H1 (cell line): ENCODE measurements at regions not wholly inside any gene's neighbourhood (a gene's known extent, or its start where the extent isn't known, plus 50 kb on each side); places are given as distances from the start of the nearest gene placed in this dataset.
A peak's percentile ranks its signal among the peaks of the same experiment; 100 is the strongest.

Experiments used
- CTCF ChIA-PET: fragments of 300-600 bp; sonication (Branson Sonifier 250); formaldehyde crosslinking; loops from one replicate; lab custom pipeline; 2021; ENCODE audit not compliant: partially characterized antibody; lab: Charles Lee
- POLR2A ChIA-PET: fragments of 300-600 bp; sonication (Branson Sonifier 250); formaldehyde crosslinking; loops from one replicate; lab custom pipeline; 2021; ENCODE audit warnings: inconsistent platforms; ENCODE audit not compliant: partially characterized antibody; lab: Charles Lee
- DNase-seq, 2 experiments: peaks; one replicate each; pipeline versions ENCODE4 v3.0.0 to v3.0.0-alpha.2; 2010 to 2022; ENCODE audit warnings: low spot score in 2 of 2, low read depth in 1 of 2, mixed read lengths in 1 of 2
- FAIRE-seq: peaks from 2 replicates; lab custom pipeline; 2011; peaks lifted over from hg19 to GRCh38; lab: Jason Lieb, UNC
- H2AFZ ChIP-seq: 2 replicates; pipeline ENCODE4 v1.8.1; 2012; ENCODE audit warnings: low read length, inconsistent platforms
- H2AK5ac ChIP-seq: 2 replicates; pipeline ENCODE4 v1.6.1; 2013; ENCODE audit warnings: low read depth, low read length
- H2BK120ac ChIP-seq: replicated peaks from 2 replicates; pipeline ENCODE3; 2013; ENCODE audit warnings: low read depth, low read length, inconsistent platforms
- H2BK12ac ChIP-seq: 2 replicates; pipeline ENCODE4 v1.6.1; 2013; ENCODE audit warnings: low read depth, low read length
- H2BK15ac ChIP-seq: 2 replicates; pipeline ENCODE4 v1.6.1; 2013; ENCODE audit warnings: low read length
- H2BK20ac ChIP-seq: 2 replicates; pipeline ENCODE4 v1.6.1; 2013; ENCODE audit warnings: low read length
- H2BK5ac ChIP-seq: 2 replicates; pipeline ENCODE4 v1.6.1; 2013; ENCODE audit warnings: low read depth, low read length
- H3K14ac ChIP-seq: 2 replicates; pipeline ENCODE4 v1.6.1; 2013; ENCODE audit warnings: inconsistent platforms; ENCODE audit not compliant: insufficient read length
- H3K18ac ChIP-seq: 2 replicates; pipeline ENCODE4 v1.6.1; 2013; ENCODE audit warnings: low read length; ENCODE audit errors: extremely low read depth
- H3K23ac ChIP-seq: 2 replicates; pipeline ENCODE4 v1.6.1; 2013; ENCODE audit warnings: inconsistent platforms; ENCODE audit not compliant: insufficient read length
- H3K23me2 ChIP-seq: 2 replicates; pipeline ENCODE4 v1.6.1; 2013; ENCODE audit warnings: low read depth, low read length
- H3K27ac ChIP-seq: 2 replicates; pipeline ENCODE4 v1.6.1; 2011; ENCODE audit warnings: low read depth, low read length, inconsistent platforms
- H3K27me3 ChIP-seq, 4 experiments: replicated peaks in 1 of 4; 1 replicate in 1 of 4; 2 replicates in 3 of 4; pipeline versions ENCODE4 v1.6.1 to v1.8.1; 2011 to 2013; ENCODE audit warnings: low read length in 3 of 4, mild to moderate bottlenecking in 3 of 4, inconsistent platforms in 2 of 4, mixed read lengths in 2 of 4, moderate library complexity in 1 of 4; ENCODE audit not compliant: control insufficient read depth in 3 of 4, insufficient read depth in 3 of 4; ENCODE audit errors: extremely low read depth in 1 of 4
- H3K36me3 ChIP-seq, 4 experiments: 2 replicates each; pipeline versions ENCODE4 v1.6.1 to v1.8.1; 2011 to 2013; ENCODE audit warnings: mild to moderate bottlenecking in 4 of 4, low read length in 3 of 4, moderate library complexity in 2 of 4, control low read depth in 1 of 4, inconsistent platforms in 1 of 4; ENCODE audit not compliant: insufficient read depth in 4 of 4, control insufficient read depth in 2 of 4
- H3K4ac ChIP-seq: replicated peaks from 2 replicates; pipeline ENCODE3; 2013; ENCODE audit warnings: low read length, low read depth, mixed read lengths, inconsistent platforms; ENCODE audit not compliant: insufficient read length
- H3K4me1 ChIP-seq, 4 experiments: replicated peaks in 1 of 4; 1 replicate in 1 of 4; 2 replicates in 3 of 4; pipeline versions ENCODE4 v1.6.1 to v1.8.1; 2011 to 2013; ENCODE audit warnings: low read length in 3 of 4, inconsistent platforms in 2 of 4, mixed read lengths in 1 of 4; ENCODE audit not compliant: insufficient read depth in 4 of 4, control insufficient read depth in 3 of 4
- H3K4me2 ChIP-seq, 2 experiments: 2 replicates each; pipeline versions ENCODE4 v1.6.1 to v1.8.1; 2011 to 2013; ENCODE audit warnings: low read depth in 2 of 2, low read length in 2 of 2, control low read depth in 1 of 2, inconsistent platforms in 1 of 2, mild to moderate bottlenecking in 1 of 2; ENCODE audit not compliant: insufficient read depth in 1 of 2
- H3K4me3 ChIP-seq, 4 experiments: fragments of 200-600, 300-600 bp in 1 of 4; sonication (generic), shearing (Covaris generic), sonication (Bioruptor Twin) in 1 of 4; 2 replicates each; pipeline versions ENCODE4 v1.5.1 to v1.8.1; 2011 to 2016; ENCODE audit warnings: low read length in 4 of 4, low read depth in 3 of 4, control low read depth in 2 of 4, inconsistent platforms in 2 of 4, mild to moderate bottlenecking in 2 of 4, mixed read lengths in 1 of 4, moderate library complexity in 1 of 4; ENCODE audit not compliant: insufficient read depth in 2 of 4; ENCODE audit errors: extremely low read depth in 1 of 4
- H3K56ac ChIP-seq: replicated peaks from 2 replicates; pipeline ENCODE3; 2013; ENCODE audit warnings: low read depth, mild to moderate bottlenecking, mixed read lengths, low read length, inconsistent platforms; ENCODE audit not compliant: insufficient read length
- H3K79me1 ChIP-seq: 2 replicates; pipeline ENCODE4 v1.6.1; 2013; ENCODE audit warnings: low read depth, low read length, control low read depth
- H3K79me2 ChIP-seq, 2 experiments: 2 replicates each; pipeline versions ENCODE4 v1.6.1 to v1.8.1; 2012 to 2013; ENCODE audit warnings: low read length in 2 of 2, mild to moderate bottlenecking in 2 of 2, inconsistent platforms in 1 of 2; ENCODE audit not compliant: insufficient read depth in 2 of 2, control insufficient read depth in 1 of 2
- H3K9ac ChIP-seq, 4 experiments: replicated peaks in 1 of 4; 1 replicate in 1 of 4; 2 replicates in 3 of 4; pipeline versions ENCODE4 v1.6.1 to v1.8.1; 2011 to 2013; ENCODE audit warnings: low read depth in 3 of 4, low read length in 3 of 4, control low read depth in 2 of 4, mild to moderate bottlenecking in 2 of 4, moderate library complexity in 2 of 4, inconsistent platforms in 1 of 4; ENCODE audit errors: extremely low read depth in 1 of 4
- H3K9me3 ChIP-seq, 2 experiments: 2 replicates each; pipeline versions ENCODE4 v1.6.1 to v1.8.1; 2012 to 2013; ENCODE audit warnings: mild to moderate bottlenecking in 2 of 2, moderate library complexity in 2 of 2, control low read depth in 1 of 2, inconsistent platforms in 1 of 2, low read depth in 1 of 2, low read length in 1 of 2, mixed read lengths in 1 of 2; ENCODE audit not compliant: insufficient read depth in 2 of 2
- H4K20me1 ChIP-seq, 2 experiments: replicated peaks in 1 of 2; 2 replicates each; pipeline versions ENCODE3 to v1.8.1; 2011 to 2013; ENCODE audit warnings: inconsistent platforms in 2 of 2, low read length in 2 of 2, mild to moderate bottlenecking in 1 of 2; ENCODE audit not compliant: insufficient read depth in 2 of 2, control insufficient read depth in 1 of 2
- H4K5ac ChIP-seq: 2 replicates; pipeline ENCODE4 v1.6.1; 2013; ENCODE audit warnings: low read length, low read depth, mixed read lengths, inconsistent platforms; ENCODE audit not compliant: insufficient read length
- H4K8ac ChIP-seq: 2 replicates; pipeline ENCODE4 v1.8.0; 2013; ENCODE audit warnings: mild to moderate bottlenecking, moderate library complexity, low read length, inconsistent platforms; ENCODE audit not compliant: insufficient read depth; ENCODE audit errors: extremely low read depth
- H4K91ac ChIP-seq: replicated peaks from 2 replicates; pipeline ENCODE3; 2013; ENCODE audit warnings: low read length, mixed read lengths, inconsistent platforms; ENCODE audit not compliant: insufficient read length
- ASH2L ChIP-seq: fragments of 200-600, 300-600 bp; sonication (generic); IDR thresholded peaks from one replicate; pipeline ENCODE4 v1.7.1; 2017; ENCODE audit warnings: low read length
- BACH1 ChIP-seq: IDR thresholded peaks from 2 replicates; pipeline ENCODE4 v1.6.1; 2012; ENCODE audit warnings: low read length, improper control_type of control experiment
- CEBPB ChIP-seq: IDR thresholded peaks from 2 replicates; pipeline ENCODE4 v1.6.1; 2012; ENCODE audit warnings: low read depth, low read length
- FOSL1 ChIP-seq: IDR thresholded peaks from 2 replicates; pipeline ENCODE4 v1.6.1; 2011; ENCODE audit warnings: mild to moderate bottlenecking, low read depth, low read length, moderate library complexity; ENCODE audit not compliant: insufficient read depth
- MAFK ChIP-seq: IDR thresholded peaks from 2 replicates; pipeline ENCODE4 v1.6.1; 2012; ENCODE audit warnings: low read depth, mild to moderate bottlenecking, improper control_type of control experiment, low read length
- MAX ChIP-seq: IDR thresholded peaks from 2 replicates; pipeline ENCODE4 v1.6.1; 2012; ENCODE audit warnings: inconsistent platforms
- POLR2AphosphoS5 ChIP-seq: IDR thresholded peaks from 2 replicates; pipeline ENCODE4 v1.6.1; 2011; ENCODE audit warnings: low read depth, low read length
- RAD21 ChIP-seq, 2 experiments: IDR thresholded peaks in 1 of 2; conservative IDR thresholded peaks in 1 of 2; 2 replicates each; pipeline ENCODE4 v1.6.1; 2011; ENCODE audit warnings: low read depth in 2 of 2, low read length in 2 of 2, improper control_type of control experiment in 1 of 2, inconsistent platforms in 1 of 2, mild to moderate bottlenecking in 1 of 2, moderate library complexity in 1 of 2
- SIN3A ChIP-seq, 2 experiments: IDR thresholded peaks in 1 of 2; conservative IDR thresholded peaks in 1 of 2; 2 replicates each; pipeline ENCODE4 v1.6.1; 2011 to 2012; ENCODE audit warnings: low read length in 2 of 2, improper control_type of control experiment in 1 of 2, low read depth in 1 of 2, mild to moderate bottlenecking in 1 of 2
- SP4 ChIP-seq: IDR thresholded peaks from 2 replicates; pipeline ENCODE4 v1.6.1; 2012; ENCODE audit warnings: low read length, inconsistent platforms
- SUZ12 ChIP-seq: fragments of 200-600 bp; sonication (generic); IDR thresholded peaks from 2 replicates; pipeline ENCODE4 v1.6.1; 2012; ENCODE audit warnings: mild to moderate bottlenecking, inconsistent platforms, low read length, moderate library complexity, mixed read lengths
- ZNF274 ChIP-seq: IDR thresholded peaks from 2 replicates; pipeline ENCODE4 v1.7.0; 2012; ENCODE audit warnings: low read length, borderline replicate concordance; ENCODE audit errors: extremely low read depth
- WGBS, 2 experiments: shearing (Covaris generic) in 1 of 2; methylation state at CpG; one replicate each; pipeline versions ENCODE4 v1.1.6 to v1.1.7; 2013 to 2015; ENCODE audit warnings: low lambda C conversion rate in 2 of 2, mixed read lengths in 2 of 2, inconsistent platforms in 1 of 2, low coverage in 1 of 2, missing lambda C conversion rate in 1 of 2; ENCODE audit not compliant: insufficient replicate concordance in 2 of 2, insufficient coverage in 1 of 2, insufficient read length in 1 of 2; ENCODE audit errors: extremely low coverage in 1 of 2, missing lambda C conversion rate in 1 of 2; 5-methylcytosine and 5-hydroxymethylcytosine counted together
- TF ChIP-seq, protein P1 (sequence below): IDR thresholded peaks from 2 replicates; pipeline ENCODE4 v1.6.1; 2011; ENCODE audit warnings: low read depth, mild to moderate bottlenecking, low read length; ENCODE audit not compliant: insufficient read depth

GRCh38 chr11:103601225-103601846 is 435.1 kb upstream of the DDI1 start:
- POLR2A ChIA-PET, result no interaction called here
- no peak overlapping the region for H3K9ac ChIP-seq
- H3K23me2 ChIP-seq, result no peaks in the 10 kb centered on the region
- H2BK15ac ChIP-seq, result no peak overlapping the region
- H3K9me3 ChIP-seq, result no peaks in the 10 kb centered on the region
- peak in 1 of 2 experiments; percentile 59 for DNase-seq
- H3K27ac ChIP-seq, result no peak overlapping the region
- no peak overlapping the region for H2BK5ac ChIP-seq
- H2AFZ ChIP-seq, result no peak overlapping the region
- no peaks in the 10 kb centered on the region for H3K4me1 ChIP-seq
- no peak overlapping the region for H3K4ac ChIP-seq
- no peaks in the 10 kb centered on the region for H4K20me1 ChIP-seq
- peak; percentile 87 for FAIRE-seq
- no peak overlapping the region for H3K4me3 ChIP-seq
- H2BK120ac ChIP-seq, result no peak overlapping the region
- WGBS, 2 experiments, result 65% methylated on average over 3 of the region's 3 CpGs; no CpG with 5 or more reads in 1 of the 2 experiments
- H4K8ac ChIP-seq, result no peak overlapping the region
- no peak overlapping the region for H2BK20ac ChIP-seq
- H2BK12ac ChIP-seq, result no peak overlapping the region
- H3K79me1 ChIP-seq, result no peaks in the 10 kb centered on the region
- H4K91ac ChIP-seq, result no peak overlapping the region
- no peaks in the 10 kb centered on the region for H3K79me2 ChIP-seq
- H3K18ac ChIP-seq, result no peak overlapping the region
- no peak overlapping the region for H4K5ac ChIP-seq
- CTCF ChIA-PET, result interaction anchor here (0.7 to 5.1 kb wide), 43 partner anchors 8 to 391 kb away, joined by 3 to 27 read pairs (median 4); no protein-coding TSS in a partner anchor
- H2AK5ac ChIP-seq, result no peak overlapping the region
- no peaks in the 10 kb centered on the region for H3K27me3 ChIP-seq
- H3K4me2 ChIP-seq, result no peak overlapping the region
- H3K36me3 ChIP-seq, result no peaks in the 10 kb centered on the region
- no peak overlapping the region for H3K14ac ChIP-seq
- no peak overlapping the region for H3K23ac ChIP-seq
- H3K56ac ChIP-seq, result no peak overlapping the region
- TF ChIP-seq MAX, result no peak
- TF ChIP-seq POLR2AphosphoS5, result no peak
- TF ChIP-seq SUZ12, result no peak
- no peak for TF ChIP-seq FOSL1
- TF ChIP-seq SP4, result no peak
- no peak for TF ChIP-seq ASH2L
- TF ChIP-seq CEBPB, result peak; percentile 50; the same call in 1 of the 2 replicates
- TF ChIP-seq, protein P1, sequence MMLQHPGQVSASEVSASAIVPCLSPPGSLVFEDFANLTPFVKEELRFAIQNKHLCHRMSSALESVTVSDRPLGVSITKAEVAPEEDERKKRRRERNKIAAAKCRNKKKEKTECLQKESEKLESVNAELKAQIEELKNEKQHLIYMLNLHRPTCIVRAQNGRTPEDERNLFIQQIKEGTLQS, result no peak
- no peak for TF ChIP-seq BACH1
- peak; percentile 93 to 94 for TF ChIP-seq RAD21 (IDR thresholded peaks at IDR 0.05 in 1 of 2, conservative IDR thresholded peaks at IDR 0.05 in 1 of 2; ENCODE audit: low read depth in 2 of 2, low read length in 2 of 2)
- TF ChIP-seq SIN3A (conservative IDR thresholded peaks at IDR 0.05 in 1 of 2, IDR thresholded peaks at IDR 0.05 in 1 of 2; ENCODE audit: low read depth in 1 of 2, low read length in 2 of 2), result no peak
- no peak for TF ChIP-seq ZNF274
- no peak for TF ChIP-seq MAFK
